ENCODE measurements at regions not wholly inside any gene's neighbourhood (a gene's known extent, or its start where the extent isn't known, plus 50 kb on each side); places are given as distances from the start of the nearest gene placed in this dataset.

GRCh38 chr6:43865086-43865485, 95.1 kb downstream of the VEGFA start:
- Histone ChIP-seq H3K4me3 (no peak overlapping the region), H3K27ac (no peak overlapping the region)
- TF ChIP-seq CTCF (IDR thresholded peaks at IDR 0.05), result no peak
- no peak for DNase-seq (ENCODE audit: low spot score)

GRCh38 chr6:43862925-43863324, 92.9 kb downstream of the VEGFA start:
- no peak overlapping the region for H3K4me3 ChIP-seq
- H3K27ac ChIP-seq, result no peak overlapping the region
- TF ChIP-seq CTCF (IDR thresholded peaks at IDR 0.05), result no peak
- DNase-seq (ENCODE audit: low spot score), result no peak

- DNase-seq (ENCODE audit: low spot score), result no peak
- Histone ChIP-seq H3K4me3 (no peak overlapping the region), H3K27ac (no peak overlapping the region)
- no peak for TF ChIP-seq CTCF (IDR thresholded peaks at IDR 0.05)
These were observed 91.3 kb downstream of the VEGFA start for GRCh38 chr6:43861212-43861894.

GRCh38 chr6:43860285-43860684, 90.3 kb downstream of the VEGFA start:
- no peak for TF ChIP-seq CTCF (IDR thresholded peaks at IDR 0.05)
- Histone ChIP-seq H3K27ac (no peak overlapping the region), H3K4me3 (no peak overlapping the region)
- no peak for DNase-seq (ENCODE audit: low spot score)

GRCh38 chr6:43859213-43859612, 89.2 kb downstream of the VEGFA start:
- no peak for TF ChIP-seq CTCF (IDR thresholded peaks at IDR 0.05)
- no peak overlapping the region for H3K4me3 ChIP-seq
- DNase-seq (ENCODE audit: low spot score), result no peak

GRCh38 chr6:43858161-43859153, 88.4 kb downstream of the VEGFA start:
- H3K27ac ChIP-seq, result no peak overlapping the region
- no peak for TF ChIP-seq CTCF (IDR thresholded peaks at IDR 0.05)
- DNase-seq (ENCODE audit: low spot score), result no peak

More at GRCh38 chr6:43859213-43859612, 89.2 kb downstream of the VEGFA start:
- H3K27ac ChIP-seq, result no peak overlapping the region

More at GRCh38 chr6:43858161-43859153, 88.4 kb downstream of the VEGFA start:
- H3K4me3 ChIP-seq, result no peak overlapping the region

Data from coronary artery (tissue), 2 donors.